Adrenal gland (tissue), 5 donors: ENCODE measurements at regions not wholly inside any gene's neighbourhood (a gene's known extent, or its start where the extent isn't known, plus 50 kb on each side); places are given as distances from the start of the nearest gene placed in this dataset.

Experiments
- POLR2A ChIP-seq, 2 donors: fragments of 450-650 bp; IDR thresholded peaks; one replicate each; pipeline ENCODE4 v1.6.1; 2017; ENCODE audit warnings: antibody characterized with exemption in 2 of 2, mild to moderate bottlenecking in 2 of 2, moderate library complexity in 1 of 2
- TF ChIP-seq, protein P1 (sequence below), 6 experiments: fragments of 450-650 bp in 4 of 6; fragments of 200-600 bp in 2 of 6; sonication (generic) in 1 of 6; IDR thresholded peaks; 1 replicate in 5 of 6; 2 replicates in 1 of 6; pipeline versions ENCODE4 v1.5.1 to v1.8.0; 2016 to 2021; ENCODE audit warnings: antibody characterized with exemption in 6 of 6, mild to moderate bottlenecking in 2 of 6, moderate library complexity in 1 of 6
- donor health status: DM: no; HTN: no; CAD: no.

DNA sequence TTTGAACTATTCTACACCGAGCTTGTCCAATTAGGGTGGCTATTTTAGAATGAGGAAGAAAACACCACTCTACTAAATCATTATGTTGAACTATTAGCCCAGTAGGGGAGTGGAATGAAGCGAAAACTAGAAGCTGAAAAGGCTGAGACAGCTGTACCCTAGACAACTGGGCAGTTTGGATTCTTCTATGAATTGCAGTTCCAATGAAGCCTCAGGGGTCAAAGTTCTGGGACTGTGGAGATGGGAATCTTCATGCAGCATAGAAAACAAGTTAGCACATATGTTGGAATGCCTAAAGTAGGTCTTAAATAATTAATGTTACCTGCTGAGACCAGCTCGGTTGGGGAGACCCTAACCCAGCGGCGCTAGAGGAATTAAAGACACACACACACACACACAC is 62.7 kb upstream of the ZNF726 start:
- TF ChIP-seq, protein P1, sequence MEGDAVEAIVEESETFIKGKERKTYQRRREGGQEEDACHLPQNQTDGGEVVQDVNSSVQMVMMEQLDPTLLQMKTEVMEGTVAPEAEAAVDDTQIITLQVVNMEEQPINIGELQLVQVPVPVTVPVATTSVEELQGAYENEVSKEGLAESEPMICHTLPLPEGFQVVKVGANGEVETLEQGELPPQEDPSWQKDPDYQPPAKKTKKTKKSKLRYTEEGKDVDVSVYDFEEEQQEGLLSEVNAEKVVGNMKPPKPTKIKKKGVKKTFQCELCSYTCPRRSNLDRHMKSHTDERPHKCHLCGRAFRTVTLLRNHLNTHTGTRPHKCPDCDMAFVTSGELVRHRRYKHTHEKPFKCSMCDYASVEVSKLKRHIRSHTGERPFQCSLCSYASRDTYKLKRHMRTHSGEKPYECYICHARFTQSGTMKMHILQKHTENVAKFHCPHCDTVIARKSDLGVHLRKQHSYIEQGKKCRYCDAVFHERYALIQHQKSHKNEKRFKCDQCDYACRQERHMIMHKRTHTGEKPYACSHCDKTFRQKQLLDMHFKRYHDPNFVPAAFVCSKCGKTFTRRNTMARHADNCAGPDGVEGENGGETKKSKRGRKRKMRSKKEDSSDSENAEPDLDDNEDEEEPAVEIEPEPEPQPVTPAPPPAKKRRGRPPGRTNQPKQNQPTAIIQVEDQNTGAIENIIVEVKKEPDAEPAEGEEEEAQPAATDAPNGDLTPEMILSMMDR (IDR thresholded peaks at IDR 0.05) = no peak
- no peak for TF ChIP-seq POLR2A (IDR thresholded peaks at IDR 0.05)
